Activated CD8-positive, alpha-beta memory T cell treated with anti-CD3 and anti-CD28 coated beads for 24 hours (primary cell): ENCODE measurements at regions not wholly inside any gene's neighbourhood (a gene's known extent, or its start where the extent isn't known, plus 50 kb on each side); places are given as distances from the start of the nearest gene placed in this dataset.
"Not testable (repeated sequence)": the region's sequence is repeated elsewhere in the genome, so short reads cannot be mapped to it uniquely, and the experiment has no call there.

Experiments used
- DNase-seq: peaks from one replicate; pipeline ENCODE4 v3.0.0-alpha.2; 2020

DNA sequence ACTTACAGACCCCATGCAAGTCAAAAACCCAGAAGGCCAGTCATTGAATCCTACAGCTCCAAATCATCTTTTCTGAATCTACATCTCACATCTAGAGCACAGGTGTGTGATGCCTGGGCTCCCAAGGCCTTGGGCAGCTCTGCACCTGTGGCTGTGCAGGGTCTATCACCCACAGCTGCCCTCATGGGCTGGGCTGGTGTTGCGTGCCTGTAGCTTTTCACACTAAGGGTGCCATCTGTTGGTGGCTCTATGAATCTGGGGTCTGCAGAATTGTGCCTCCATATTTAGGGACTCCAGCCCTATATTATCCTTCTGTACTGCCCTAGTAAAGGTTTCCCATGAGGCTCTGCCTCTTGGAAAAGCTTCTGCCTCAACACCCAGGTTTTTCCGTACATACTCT, 407.6 kb downstream of the TUBA3C start:
- DNase-seq = not testable (repeated sequence)

- not testable (repeated sequence) for DNase-seq
Observed at GRCh38 chr13:18741696-18742095, 439.9 kb downstream of the TUBA3C start.

DNA sequence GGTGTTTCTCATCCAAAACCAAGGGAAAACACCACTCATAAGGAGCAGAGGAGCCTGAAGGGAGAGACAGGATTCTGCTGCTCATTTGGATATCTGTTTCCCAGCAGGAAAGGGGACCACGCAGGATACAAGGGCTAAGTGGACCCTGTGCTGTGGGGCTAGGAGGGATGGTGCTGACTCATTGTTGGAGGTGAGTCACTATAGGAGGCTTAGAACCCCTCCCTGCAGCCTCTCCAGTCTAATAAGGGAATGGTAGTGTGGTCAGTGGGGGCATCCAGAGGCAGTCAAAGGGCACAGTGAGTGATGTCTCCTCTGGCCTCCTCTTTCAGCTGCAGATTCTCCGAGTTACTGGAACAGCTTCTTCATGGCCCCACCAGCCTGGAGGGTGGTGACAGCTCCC, 442.3 kb downstream of the TUBA3C start:
- DNase-seq = no peak

- not testable (repeated sequence) for DNase-seq
Observed at GRCh38 chr13:18738086-18738485, 443.5 kb downstream of the TUBA3C start.

GRCh38 chr13:18727138-18727537, 454.5 kb downstream of the TUBA3C start:
- DNase-seq = not testable (repeated sequence)

- DNase-seq = not testable (repeated sequence)
Observed at GRCh38 chr13:18726524-18726923, 455.1 kb downstream of the TUBA3C start.

DNA sequence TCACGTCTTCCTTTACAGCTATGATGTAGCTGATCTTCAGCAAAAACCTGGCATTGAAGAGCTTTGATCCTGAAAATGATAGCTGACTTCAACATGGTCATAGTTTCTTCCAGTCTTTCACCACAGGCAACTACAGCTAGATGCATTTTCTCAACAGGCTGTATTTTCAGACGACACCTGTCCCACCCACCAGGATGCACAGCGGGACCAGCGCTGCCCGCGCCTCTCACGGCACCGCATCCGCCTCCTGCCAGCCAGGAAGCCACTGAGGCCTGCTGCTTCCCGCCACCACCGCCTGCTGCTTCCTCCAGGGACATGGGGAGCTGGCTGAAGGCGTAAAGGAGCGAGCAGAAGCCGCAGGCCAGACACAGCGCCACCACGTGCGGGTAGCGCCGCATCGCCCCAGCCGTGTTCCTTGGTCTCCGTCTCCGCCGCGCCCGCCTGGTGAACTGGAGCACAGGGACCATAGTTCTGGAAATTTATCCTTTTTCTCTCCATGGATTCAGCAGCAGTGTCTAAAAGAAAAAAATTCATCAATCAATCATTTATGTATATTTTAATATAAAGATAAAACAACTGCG, 456.3 kb downstream of the TUBA3C start:
- DNase-seq = not testable (repeated sequence)

DNA sequence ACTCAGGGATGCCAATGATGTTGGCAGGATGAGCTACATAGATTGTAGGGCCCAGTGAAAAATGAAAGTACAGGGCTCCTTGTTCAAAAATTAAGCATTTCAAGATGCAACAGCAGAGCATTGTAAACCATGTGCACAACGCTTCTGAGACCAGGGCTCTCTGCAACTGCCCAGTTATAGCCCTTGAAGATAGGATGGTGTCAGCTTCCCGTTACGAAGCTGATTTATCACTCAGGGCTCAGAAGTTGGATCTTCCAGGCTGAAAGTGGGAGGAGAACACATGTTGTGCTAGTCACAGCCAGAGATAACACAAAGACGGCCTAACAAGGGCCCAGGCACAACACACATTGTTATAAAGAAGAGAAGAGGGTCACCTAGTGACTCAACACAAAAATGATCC, 466.7 kb downstream of the TUBA3C start:
- DNase-seq = no peak

- DNase-seq = not testable (repeated sequence)
Observed at GRCh38 chr13:18710673-18711072, 471.0 kb downstream of the TUBA3C start.

DNA sequence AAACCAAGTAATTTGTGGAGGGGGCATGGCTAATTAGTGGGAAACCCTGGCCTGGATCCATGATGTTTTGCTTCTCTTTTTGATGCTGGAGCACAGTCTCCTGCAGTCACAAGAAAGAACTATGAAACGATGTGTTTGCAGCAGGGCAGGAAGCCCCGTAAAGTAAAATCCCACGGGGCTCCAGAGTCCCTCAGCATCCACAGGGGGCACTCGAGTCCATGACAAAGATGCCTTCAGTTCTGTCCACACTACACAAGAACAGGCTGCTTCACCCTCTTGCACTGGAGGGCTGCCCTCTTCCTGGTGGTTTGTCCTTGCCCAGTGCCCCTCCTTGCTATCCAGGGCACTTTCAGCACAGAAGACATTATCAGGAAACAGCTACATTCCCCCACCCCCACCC, 475.1 kb downstream of the TUBA3C start:
- DNase-seq = not testable (repeated sequence)

DNA sequence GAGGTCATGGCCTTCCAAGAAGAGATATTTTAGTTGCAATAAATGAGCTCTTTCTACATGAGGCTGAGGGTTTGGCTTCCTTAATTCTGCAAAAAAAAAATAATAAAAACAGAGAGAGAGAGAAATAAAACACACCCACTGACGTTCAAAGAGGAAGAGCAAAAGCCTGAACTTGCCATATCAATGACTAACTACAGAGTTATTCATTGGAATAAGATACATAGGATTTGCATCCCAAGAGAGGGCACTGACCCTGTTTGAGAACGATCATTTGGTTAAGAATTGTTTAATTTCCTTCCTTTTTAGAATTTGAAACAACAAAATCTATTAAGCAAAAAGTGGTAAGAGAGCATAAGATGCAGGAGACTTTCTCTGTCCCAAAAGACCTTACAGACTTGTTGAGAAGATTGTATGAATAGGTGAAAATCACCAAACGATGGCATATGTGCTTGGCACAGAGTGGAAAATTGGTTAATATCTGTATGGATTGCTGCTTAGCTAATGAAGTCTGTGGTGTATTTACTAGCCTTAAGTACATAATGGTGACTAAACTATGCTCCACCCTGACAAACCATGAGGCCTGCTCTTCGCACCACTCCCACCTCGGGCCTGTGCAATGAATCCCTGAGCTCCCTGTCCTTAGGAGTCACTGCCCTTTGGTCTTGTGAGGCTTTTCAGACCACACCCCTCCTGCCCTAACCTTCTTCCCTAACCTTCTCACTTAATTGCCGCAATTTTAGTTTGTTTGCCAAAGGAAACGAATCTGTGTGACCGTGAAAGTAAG, 479.0 kb downstream of the TUBA3C start:
- not testable (repeated sequence) for DNase-seq

DNA sequence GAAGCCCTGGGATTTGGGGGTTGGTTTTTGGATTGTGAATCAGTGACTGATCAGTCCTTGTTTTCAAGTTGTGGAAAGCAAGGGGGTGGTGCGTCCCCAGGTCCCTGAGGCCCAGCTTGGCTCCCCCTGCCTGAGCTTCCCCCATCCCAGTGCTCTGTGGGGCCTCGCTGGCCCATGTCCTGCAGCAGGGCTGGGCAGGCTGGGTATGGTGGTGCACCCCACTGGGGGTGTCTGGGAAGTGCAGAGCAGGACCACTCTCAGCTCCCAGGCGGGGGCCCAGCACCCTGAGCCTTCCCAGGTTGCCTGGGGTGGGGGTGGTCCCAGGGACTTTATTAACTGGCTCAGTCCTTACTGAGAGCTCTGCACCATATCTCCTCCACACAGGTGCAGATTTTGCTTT, 483.3 kb downstream of the TUBA3C start:
- not testable (repeated sequence) for DNase-seq

- not testable (repeated sequence) for DNase-seq
Observed at GRCh38 chr13:18697851-18698250, 483.8 kb downstream of the TUBA3C start.

DNA sequence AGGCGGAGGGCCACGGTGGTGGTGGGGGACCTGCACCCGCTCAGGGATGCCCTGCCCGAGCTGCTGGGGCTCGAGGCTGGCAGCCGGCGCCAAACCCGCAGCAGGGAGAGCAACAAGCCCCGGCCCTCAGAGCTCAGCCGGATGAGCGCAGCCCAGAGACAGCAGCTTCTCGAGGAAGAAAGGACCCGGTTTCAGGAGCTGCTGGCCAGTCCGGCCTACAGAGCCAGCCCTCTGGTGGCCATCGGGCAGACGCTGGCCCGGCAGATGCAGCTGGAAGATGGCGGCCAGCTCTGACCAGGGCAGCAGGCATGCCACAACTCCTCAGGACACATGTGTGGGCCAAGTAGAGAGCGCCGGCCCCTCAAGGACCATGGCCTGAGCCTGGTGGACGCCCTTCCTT, 484.4 kb downstream of the TUBA3C start:
- DNase-seq = not testable (repeated sequence)

GRCh38 chr13:18677403-18677802, 504.2 kb downstream of the TUBA3C start:
- DNase-seq = not testable (repeated sequence)

- DNase-seq = not testable (repeated sequence)
Observed at GRCh38 chr13:18675268-18675667, 506.4 kb downstream of the TUBA3C start.

DNA sequence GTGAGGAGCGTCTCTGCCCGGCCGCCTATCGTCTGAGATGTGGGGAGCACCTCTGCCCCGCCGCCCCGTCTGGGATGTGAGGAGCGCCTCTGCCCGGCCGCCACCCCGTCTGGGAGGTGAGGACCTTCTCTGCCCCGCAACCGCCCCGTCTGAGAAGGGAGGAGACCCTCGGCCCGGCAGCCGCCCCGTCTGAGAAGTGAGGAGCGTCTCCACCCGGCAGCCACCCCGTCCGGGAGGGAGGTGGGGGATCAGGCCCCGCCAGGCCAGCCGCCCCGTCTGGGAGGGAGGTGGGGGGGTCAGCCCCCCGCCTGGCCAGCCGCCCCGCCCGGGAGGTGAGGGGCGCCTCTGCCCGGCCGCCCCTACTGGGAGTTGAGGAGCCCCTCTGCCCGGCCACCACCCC, 507.8 kb downstream of the TUBA3C start:
- DNase-seq = not testable (repeated sequence)

DNA sequence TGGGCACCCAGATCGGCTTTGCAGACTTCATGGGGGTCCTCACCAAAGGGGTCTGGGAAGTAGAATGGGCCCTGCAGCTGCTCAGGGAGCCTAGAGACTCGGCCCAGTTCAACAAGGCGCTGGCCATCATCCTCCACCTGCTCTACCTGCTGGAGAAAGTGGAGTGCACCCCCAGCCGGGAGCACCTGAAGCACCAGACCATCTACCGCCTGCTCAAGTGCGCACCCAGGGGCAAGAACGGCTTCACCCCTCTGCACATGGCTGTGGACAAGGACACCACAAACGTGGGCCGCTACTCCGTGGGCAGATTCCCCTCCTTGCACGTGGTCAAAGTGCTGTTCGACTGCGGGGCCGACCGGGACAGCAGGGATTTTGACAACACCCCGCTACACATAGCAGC, 515.0 kb downstream of the TUBA3C start:
- not testable (repeated sequence) for DNase-seq

GRCh38 chr13:18665716-18666115, 515.9 kb downstream of the TUBA3C start:
- not testable (repeated sequence) for DNase-seq

DNA sequence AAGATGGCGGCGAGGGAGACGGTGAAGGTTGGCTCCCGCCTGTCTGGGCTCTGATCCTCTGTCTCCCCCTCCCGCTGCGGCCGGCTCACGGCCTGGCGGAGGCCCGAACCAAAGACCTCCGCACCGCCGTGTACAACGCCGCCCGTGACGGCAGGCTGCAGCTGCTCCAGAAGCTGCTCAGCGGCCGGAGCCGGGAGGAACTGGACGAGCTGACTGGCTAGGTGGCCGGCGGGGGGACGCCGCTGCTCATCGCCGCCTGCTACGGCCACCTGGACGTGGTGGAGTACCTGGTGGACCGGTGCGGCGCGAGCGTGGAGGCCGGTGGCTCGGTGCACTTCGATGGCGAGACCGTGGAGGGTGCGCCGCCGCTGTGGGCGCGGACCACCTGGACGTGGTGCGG, 516.5 kb downstream of the TUBA3C start:
- not testable (repeated sequence) for DNase-seq

- not testable (repeated sequence) for DNase-seq
Observed at GRCh38 chr13:18663222-18663621, 518.4 kb downstream of the TUBA3C start.

GRCh38 chr13:18643644-18644172, 537.9 kb downstream of the TUBA3C start:
- not testable (repeated sequence) for DNase-seq

DNA sequence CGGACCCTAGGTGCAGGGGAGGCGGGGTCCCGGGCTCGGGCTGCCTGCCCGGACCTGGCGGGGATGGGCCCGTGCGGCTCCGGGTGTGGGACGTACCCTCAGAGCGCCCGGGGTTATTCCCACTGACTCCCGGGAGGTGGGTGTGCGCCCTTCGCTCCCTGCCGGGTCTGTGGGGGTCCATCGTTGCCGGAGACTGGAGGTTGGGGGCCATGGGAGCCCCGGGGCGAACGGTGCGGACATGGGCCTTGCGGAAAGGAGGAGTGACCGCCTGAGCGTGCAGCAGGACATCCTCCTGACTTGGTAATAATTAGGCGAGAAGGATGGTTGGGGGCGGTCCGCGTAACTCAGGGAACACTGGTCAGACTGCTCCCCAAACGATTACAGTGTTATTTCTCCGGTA, 552.7 kb downstream of the TUBA3C start:
- DNase-seq = not testable (repeated sequence)

DNA sequence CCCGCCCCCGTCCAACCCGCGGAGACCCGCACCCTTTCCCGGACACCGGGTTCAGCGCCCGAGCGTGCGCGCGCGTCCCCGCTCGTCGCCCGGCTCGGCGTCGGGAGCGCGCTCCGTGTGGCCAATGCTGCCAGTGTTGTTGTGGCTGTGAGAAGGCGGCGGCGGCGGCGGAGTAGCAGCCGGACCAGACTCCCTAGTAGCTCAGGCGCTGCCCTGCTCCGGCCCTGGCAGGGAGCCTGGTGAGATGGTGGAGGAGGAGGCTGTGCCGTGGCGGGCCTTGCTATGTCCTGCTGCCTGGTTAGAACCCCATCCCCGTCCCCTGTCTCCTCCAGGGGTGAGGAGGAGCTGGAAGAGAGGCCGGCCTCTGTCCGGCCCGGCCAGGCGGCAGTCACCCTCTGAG, 553.2 kb downstream of the TUBA3C start:
- DNase-seq = no peak
